ENCODE measurements at regions not wholly inside any gene's neighbourhood (a gene's known extent, or its start where the extent isn't known, plus 50 kb on each side); places are given as distances from the start of the nearest gene placed in this dataset.

- ChIA-PET POLR2A (no interaction called here), CTCF (interaction anchor here (0.7 to 1.3 kb wide), 2 partner anchors 21 to 139 kb away, joined by 3 to 10 read pairs; no protein-coding TSS in a partner anchor)
- no peaks in the 10 kb centered on the region for H3K27me3 ChIP-seq (ENCODE audit: control insufficient read depth, insufficient read depth, low read length)
- intact Hi-C loops (cut with micrococcal nuclease; ENCODE audit: unreplicated experiment) (no loop called here), in situ Hi-C loops (cut with HindIII; ENCODE audit: low pct_unique_long_range_greater_than_20kb, low sequenced_read_pairs) (no loop called here)
- DNase-seq (ENCODE audit: low read depth, low spot score) (no peak), ATAC-seq (peak; percentile 87)
- no peaks in the 10 kb centered on the region for H3K36me3 ChIP-seq (ENCODE audit: control insufficient read depth, insufficient read depth, low read length)
- TF ChIP-seq TCF7L2 (IDR thresholded peaks at IDR 0.05; ENCODE audit: low read depth, low read length) (no peak), REST (IDR thresholded peaks at IDR 0.05; ENCODE audit: insufficient read depth in 1 of 2, low read depth in 2 of 2, low read length in 1 of 2) (no peak), POLR2AphosphoS5 (IDR thresholded peaks at IDR 0.05; ENCODE audit: low read depth, low read length) (no peak)
- TF ChIP-seq, protein P1, sequence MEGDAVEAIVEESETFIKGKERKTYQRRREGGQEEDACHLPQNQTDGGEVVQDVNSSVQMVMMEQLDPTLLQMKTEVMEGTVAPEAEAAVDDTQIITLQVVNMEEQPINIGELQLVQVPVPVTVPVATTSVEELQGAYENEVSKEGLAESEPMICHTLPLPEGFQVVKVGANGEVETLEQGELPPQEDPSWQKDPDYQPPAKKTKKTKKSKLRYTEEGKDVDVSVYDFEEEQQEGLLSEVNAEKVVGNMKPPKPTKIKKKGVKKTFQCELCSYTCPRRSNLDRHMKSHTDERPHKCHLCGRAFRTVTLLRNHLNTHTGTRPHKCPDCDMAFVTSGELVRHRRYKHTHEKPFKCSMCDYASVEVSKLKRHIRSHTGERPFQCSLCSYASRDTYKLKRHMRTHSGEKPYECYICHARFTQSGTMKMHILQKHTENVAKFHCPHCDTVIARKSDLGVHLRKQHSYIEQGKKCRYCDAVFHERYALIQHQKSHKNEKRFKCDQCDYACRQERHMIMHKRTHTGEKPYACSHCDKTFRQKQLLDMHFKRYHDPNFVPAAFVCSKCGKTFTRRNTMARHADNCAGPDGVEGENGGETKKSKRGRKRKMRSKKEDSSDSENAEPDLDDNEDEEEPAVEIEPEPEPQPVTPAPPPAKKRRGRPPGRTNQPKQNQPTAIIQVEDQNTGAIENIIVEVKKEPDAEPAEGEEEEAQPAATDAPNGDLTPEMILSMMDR (IDR thresholded peaks at IDR 0.05): peak; percentile 44
- H3K4me3 ChIP-seq (ENCODE audit: low read depth in 2 of 2, low read length in 2 of 2): no peak overlapping the region
- H3K9me3 ChIP-seq (ENCODE audit: control insufficient read depth, insufficient read depth, low read depth, low read length): no peaks in the 10 kb centered on the region
- no peaks in the 10 kb centered on the region for H3K4me1 ChIP-seq (ENCODE audit: control insufficient read depth, insufficient read depth, low read length)
- H3K27ac ChIP-seq (ENCODE audit: low read length): no peak overlapping the region
- no TSS peak for BruUV-seq (replicated peaks)
Observed at GRCh38 chr20:21027569-21027968, 78.6 kb downstream of the LINC00237 start.

GRCh38 chr20:21026951-21027350, 79.2 kb downstream of the LINC00237 start:
- BruUV-seq (replicated peaks): no TSS peak

More at GRCh38 chr20:21026951-21027350, 79.2 kb downstream of the LINC00237 start:
- H3K9me3 ChIP-seq (ENCODE audit: control insufficient read depth, insufficient read depth, low read depth, low read length): no peaks in the 10 kb centered on the region
- intact Hi-C loops (cut with micrococcal nuclease; ENCODE audit: unreplicated experiment): no loop called here
- no peak for ATAC-seq
- H3K27ac ChIP-seq (ENCODE audit: low read length): no peak overlapping the region
- no peak overlapping the region for H3K4me3 ChIP-seq (ENCODE audit: low read depth in 2 of 2, low read length in 2 of 2)
- ChIA-PET POLR2A (no interaction called here), CTCF (interaction anchor here (0.6 kb wide), 1 partner anchor 12 kb away, joined by 6 read pairs; no protein-coding TSS in a partner anchor)
- DNase-seq (ENCODE audit: low read depth, low spot score): no peak
- no peaks in the 10 kb centered on the region for H3K36me3 ChIP-seq (ENCODE audit: control insufficient read depth, insufficient read depth, low read length)
- TF ChIP-seq TCF7L2 (IDR thresholded peaks at IDR 0.05; ENCODE audit: low read depth, low read length) (no peak), POLR2AphosphoS5 (IDR thresholded peaks at IDR 0.05; ENCODE audit: low read depth, low read length) (no peak), REST (IDR thresholded peaks at IDR 0.05; ENCODE audit: insufficient read depth in 1 of 2, low read depth in 2 of 2, low read length in 1 of 2) (no peak), SIN3A (IDR thresholded peaks at IDR 0.05; ENCODE audit: borderline replicate concordance, insufficient read depth, low read depth, low read length) (no peak)
- TF ChIP-seq, protein P1 (IDR thresholded peaks at IDR 0.05): no peak
- no peaks in the 10 kb centered on the region for H3K27me3 ChIP-seq (ENCODE audit: control insufficient read depth, insufficient read depth, low read length)
- in situ Hi-C loops (cut with HindIII; ENCODE audit: low pct_unique_long_range_greater_than_20kb, low sequenced_read_pairs): no loop called here
- no peaks in the 10 kb centered on the region for H3K4me1 ChIP-seq (ENCODE audit: control insufficient read depth, insufficient read depth, low read length)
